Osteocyte (in vitro differentiated cells): ENCODE measurements at regions not wholly inside any gene's neighbourhood (a gene's known extent, or its start where the extent isn't known, plus 50 kb on each side); places are given as distances from the start of the nearest gene placed in this dataset.

Experiments
- DNase-seq: peaks from one replicate; pipeline ENCODE4 v3.0.0; 2021; ENCODE audit warnings: mixed read lengths; ENCODE audit not compliant: unreplicated experiment; ENCODE audit errors: extremely low spot score
- H3K27ac Mint-ChIP-seq: one replicate; pipeline ENCODE4 v1.8.0; 2021; ENCODE audit warnings: mild to moderate bottlenecking, mixed read lengths; ENCODE audit not compliant: unreplicated experiment
- H3K27me3 Mint-ChIP-seq: one replicate; pipeline ENCODE4 v1.8.0; 2021; ENCODE audit warnings: mixed read lengths; ENCODE audit not compliant: unreplicated experiment
- H3K36me3 Mint-ChIP-seq: one replicate; pipeline ENCODE4 v1.8.0; 2021; ENCODE audit warnings: mixed read lengths; ENCODE audit not compliant: unreplicated experiment
- H3K4me1 Mint-ChIP-seq: one replicate; pipeline ENCODE4 v1.8.0; 2021; ENCODE audit warnings: mixed read lengths; ENCODE audit not compliant: unreplicated experiment
- H3K4me3 Mint-ChIP-seq: one replicate; pipeline ENCODE4 v1.8.0; 2021; ENCODE audit warnings: mild to moderate bottlenecking, moderate library complexity, mixed read lengths; ENCODE audit not compliant: unreplicated experiment
- H3K9me3 Mint-ChIP-seq: one replicate; pipeline ENCODE4 v1.8.0; 2021; ENCODE audit warnings: mixed read lengths; ENCODE audit not compliant: unreplicated experiment
- TF ChIP-seq, protein P1 (sequence below): fragments of 200-600 bp; sonication (generic); IDR thresholded peaks from 2 replicates; pipeline ENCODE4 v1.5.0; 2021; ENCODE audit warnings: antibody characterized with exemption, mild to moderate bottlenecking, moderate library complexity

- H3K4me1 Mint-ChIP-seq = peaks cover 10% of the 10 kb centered on the region
- no peaks in the 10 kb centered on the region for H3K36me3 Mint-ChIP-seq
- no peaks in the 10 kb centered on the region for H3K9me3 Mint-ChIP-seq
- no peak overlapping the region for H3K4me3 Mint-ChIP-seq
- TF ChIP-seq, protein P1, sequence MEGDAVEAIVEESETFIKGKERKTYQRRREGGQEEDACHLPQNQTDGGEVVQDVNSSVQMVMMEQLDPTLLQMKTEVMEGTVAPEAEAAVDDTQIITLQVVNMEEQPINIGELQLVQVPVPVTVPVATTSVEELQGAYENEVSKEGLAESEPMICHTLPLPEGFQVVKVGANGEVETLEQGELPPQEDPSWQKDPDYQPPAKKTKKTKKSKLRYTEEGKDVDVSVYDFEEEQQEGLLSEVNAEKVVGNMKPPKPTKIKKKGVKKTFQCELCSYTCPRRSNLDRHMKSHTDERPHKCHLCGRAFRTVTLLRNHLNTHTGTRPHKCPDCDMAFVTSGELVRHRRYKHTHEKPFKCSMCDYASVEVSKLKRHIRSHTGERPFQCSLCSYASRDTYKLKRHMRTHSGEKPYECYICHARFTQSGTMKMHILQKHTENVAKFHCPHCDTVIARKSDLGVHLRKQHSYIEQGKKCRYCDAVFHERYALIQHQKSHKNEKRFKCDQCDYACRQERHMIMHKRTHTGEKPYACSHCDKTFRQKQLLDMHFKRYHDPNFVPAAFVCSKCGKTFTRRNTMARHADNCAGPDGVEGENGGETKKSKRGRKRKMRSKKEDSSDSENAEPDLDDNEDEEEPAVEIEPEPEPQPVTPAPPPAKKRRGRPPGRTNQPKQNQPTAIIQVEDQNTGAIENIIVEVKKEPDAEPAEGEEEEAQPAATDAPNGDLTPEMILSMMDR = no peak
- DNase-seq = no peak
- no peaks in the 10 kb centered on the region for H3K27me3 Mint-ChIP-seq
- H3K27ac Mint-ChIP-seq = no peak overlapping the region
Observed at GRCh38 chr3:148582126-148582525, 115.6 kb upstream of the AGTR1 start.

DNA sequence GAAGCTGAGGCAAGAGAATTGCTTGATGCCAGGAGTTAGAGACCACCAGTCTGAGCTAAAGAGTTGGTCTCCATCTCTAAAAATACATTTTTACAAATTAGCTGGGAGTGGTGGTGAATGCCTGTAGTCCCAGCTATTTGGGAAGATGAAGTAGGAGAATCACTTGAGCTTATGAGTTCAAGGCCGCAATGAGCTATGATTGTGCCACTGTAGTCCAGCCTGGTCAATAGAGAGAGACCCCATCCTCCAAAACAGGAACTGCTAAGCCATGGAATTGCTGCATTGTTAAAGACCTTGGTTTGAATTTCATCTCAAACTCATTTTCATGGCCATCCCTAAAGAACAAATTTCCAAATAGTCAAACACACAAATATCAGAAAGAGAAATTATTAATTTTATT is 113.9 kb upstream of the AGTR1 start:
- no peaks in the 10 kb centered on the region for H3K9me3 Mint-ChIP-seq
- no peak overlapping the region for H3K27ac Mint-ChIP-seq
- peaks cover 10% of the 10 kb centered on the region for H3K4me1 Mint-ChIP-seq
- TF ChIP-seq, protein P1 = no peak
- H3K36me3 Mint-ChIP-seq = no peaks in the 10 kb centered on the region
- no peaks in the 10 kb centered on the region for H3K27me3 Mint-ChIP-seq
- DNase-seq = no peak
- H3K4me3 Mint-ChIP-seq = no peak overlapping the region

DNA sequence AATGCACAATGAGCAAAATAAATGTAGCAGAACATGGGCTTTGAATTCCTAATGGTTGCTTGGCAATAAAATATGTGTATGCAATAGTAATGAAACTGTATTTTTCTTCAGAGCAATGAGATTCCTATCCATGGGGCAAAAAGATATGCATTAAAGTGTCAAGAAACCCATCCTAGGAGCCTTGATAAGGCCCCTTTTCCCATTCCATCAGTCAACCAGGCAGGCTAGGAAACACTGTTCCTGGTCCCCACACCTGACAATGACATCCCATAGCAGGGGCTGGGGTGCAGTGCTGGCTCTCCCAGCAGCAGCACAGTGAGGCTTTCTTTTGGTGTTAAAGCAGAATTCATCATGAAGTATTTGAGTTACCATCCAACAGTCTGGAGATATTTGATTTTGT is 113.3 kb upstream of the AGTR1 start:
- TF ChIP-seq, protein P1 = no peak
- no peaks in the 10 kb centered on the region for H3K9me3 Mint-ChIP-seq
- no peaks in the 10 kb centered on the region for H3K27me3 Mint-ChIP-seq
- no peak overlapping the region for H3K4me3 Mint-ChIP-seq
- H3K36me3 Mint-ChIP-seq = no peaks in the 10 kb centered on the region
- peaks cover 10% of the 10 kb centered on the region for H3K4me1 Mint-ChIP-seq
- DNase-seq = no peak
- H3K27ac Mint-ChIP-seq = no peak overlapping the region

DNA sequence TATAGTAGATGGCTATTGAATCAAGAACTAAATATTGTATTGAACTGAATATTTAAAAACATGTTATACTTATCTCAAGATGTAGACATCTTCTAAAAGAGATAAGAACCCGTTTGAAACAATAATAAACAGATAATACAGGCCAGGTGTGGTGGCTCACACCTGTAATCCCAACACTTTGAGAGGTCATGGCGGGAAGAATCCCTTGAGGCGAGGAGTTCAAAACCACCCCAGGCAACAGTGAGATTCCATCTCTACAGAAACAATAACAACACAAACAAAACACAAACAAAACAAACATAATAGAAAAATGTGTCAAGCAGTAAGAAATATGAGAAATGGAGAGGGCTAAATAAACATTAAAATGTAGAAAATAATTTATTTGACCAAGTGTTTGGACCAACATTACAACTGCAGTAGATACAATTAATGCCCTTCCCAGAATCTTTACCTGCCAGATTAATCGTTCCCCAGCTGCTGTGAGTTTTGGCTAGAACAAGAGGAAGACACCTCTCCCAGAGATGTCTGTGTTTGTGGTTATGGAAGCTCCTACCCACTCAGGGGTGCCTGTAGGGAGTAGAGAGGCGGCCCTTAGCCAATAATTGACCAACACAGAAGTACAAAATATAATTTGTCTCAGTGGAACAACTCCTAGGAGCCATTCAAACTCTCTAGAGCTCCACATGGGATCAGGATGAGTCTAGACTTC is 111.9 kb upstream of the AGTR1 start:
- Mint-ChIP-seq H3K27ac (no peak overlapping the region), H3K4me3 (no peak overlapping the region), H3K9me3 (no peaks in the 10 kb centered on the region), H3K36me3 (no peaks in the 10 kb centered on the region), H3K4me1 (peaks cover 10% of the 10 kb centered on the region), H3K27me3 (no peaks in the 10 kb centered on the region)
- no peak for DNase-seq
- TF ChIP-seq, protein P1 = no peak

GRCh38 chr3:148588291-148588690 is 109.4 kb upstream of the AGTR1 start:
- H3K9me3 Mint-ChIP-seq = no peaks in the 10 kb centered on the region
- H3K4me1 Mint-ChIP-seq = no peaks in the 10 kb centered on the region
- TF ChIP-seq, protein P1 = no peak
- H3K36me3 Mint-ChIP-seq = no peaks in the 10 kb centered on the region
- no peaks in the 10 kb centered on the region for H3K27me3 Mint-ChIP-seq
- DNase-seq = no peak
- H3K4me3 Mint-ChIP-seq = no peak overlapping the region
- no peak overlapping the region for H3K27ac Mint-ChIP-seq
